CD14-positive monocyte (primary cell): ENCODE measurements at regions not wholly inside any gene's neighbourhood (a gene's known extent, or its start where the extent isn't known, plus 50 kb on each side); places are given as distances from the start of the nearest gene placed in this dataset.

Experiments used
- DNase-seq, 3 donors: peaks; one replicate each; pipeline ENCODE4 v3.0.0-alpha.2; 2011 to 2022
- H2AFZ ChIP-seq: 2 replicates; pipeline ENCODE4 v1.6.0; 2012; ENCODE audit warnings: mild to moderate bottlenecking, low read depth, low read length, inconsistent platforms; ENCODE audit not compliant: insufficient read depth, poor library complexity, severe bottlenecking
- H3K27ac ChIP-seq, 2 donors: 1 replicate in 1 of 2; 2 replicates in 1 of 2; pipeline ENCODE4 v1.5.1; 2012 to 2013; ENCODE audit warnings: low read length in 2 of 2, control low read depth in 1 of 2, inconsistent platforms in 1 of 2, low read depth in 1 of 2, mild to moderate bottlenecking in 1 of 2
- H3K27me3 ChIP-seq, 2 donors: one replicate each; pipeline versions ENCODE4 v1.6.0 to v1.6.1; 2011 to 2013; ENCODE audit warnings: low read length in 2 of 2; ENCODE audit not compliant: control insufficient read depth in 2 of 2, insufficient read depth in 2 of 2
- H3K36me3 ChIP-seq, 2 donors: replicated peaks in 1 of 2; 1 replicate in 1 of 2; 2 replicates in 1 of 2; pipeline versions ENCODE4 v1.5.1 to v1.6.1; 2012 to 2013; ENCODE audit warnings: low read length in 2 of 2, control low read depth in 1 of 2, inconsistent platforms in 1 of 2, mild to moderate bottlenecking in 1 of 2; ENCODE audit not compliant: insufficient read depth in 2 of 2, control insufficient read depth in 1 of 2
- H3K4me1 ChIP-seq, 2 donors: 1 replicate in 1 of 2; 2 replicates in 1 of 2; pipeline versions ENCODE4 v1.5.1 to v1.6.1; 2012 to 2013; ENCODE audit warnings: low read length in 2 of 2, control low read depth in 1 of 2, inconsistent platforms in 1 of 2, mild to moderate bottlenecking in 1 of 2, moderate library complexity in 1 of 2; ENCODE audit not compliant: insufficient read depth in 2 of 2, control insufficient read depth in 1 of 2
- H3K4me2 ChIP-seq: replicated peaks from 2 replicates; pipeline ENCODE3; 2012; ENCODE audit warnings: low read length, moderate library complexity, mild to moderate bottlenecking; ENCODE audit not compliant: poor library complexity, severe bottlenecking; ENCODE audit errors: extremely low read depth
- H3K4me3 ChIP-seq, 3 experiments: fragments of 200-600 bp in 1 of 3; sonication (generic) in 1 of 3; replicated peaks in 1 of 3; 1 replicate in 2 of 3; 2 replicates in 1 of 3; pipeline ENCODE4 v1.5.1; 2011 to 2013; ENCODE audit warnings: low read length in 3 of 3, mild to moderate bottlenecking in 3 of 3, control low read depth in 2 of 3, low read depth in 2 of 3, inconsistent platforms in 1 of 3, moderate library complexity in 1 of 3
- H3K79me2 ChIP-seq: 2 replicates; pipeline ENCODE4 v1.6.0; 2012; ENCODE audit warnings: mild to moderate bottlenecking, control low read depth, inconsistent platforms, low read length, moderate library complexity; ENCODE audit not compliant: insufficient read depth
- H3K9ac ChIP-seq: 2 replicates; pipeline ENCODE4 v1.6.0; 2017; ENCODE audit warnings: low read length, mild to moderate bottlenecking; ENCODE audit not compliant: insufficient read depth, poor library complexity, severe bottlenecking
- H3K9me3 ChIP-seq, 2 donors: replicated peaks in 1 of 2; 1 replicate in 1 of 2; 2 replicates in 1 of 2; pipeline versions ENCODE4 v1.5.1 to v1.6.1; 2012 to 2013; ENCODE audit warnings: low read length in 2 of 2, control low read depth in 1 of 2; ENCODE audit not compliant: control insufficient read depth in 1 of 2, insufficient read depth in 1 of 2
- H4K20me1 ChIP-seq: 2 replicates; pipeline ENCODE4 v1.6.0; 2012; ENCODE audit warnings: mild to moderate bottlenecking, low read length, control low read depth, moderate library complexity; ENCODE audit not compliant: insufficient read depth
- H3K27ac Mint-ChIP-seq, 7 donors: one replicate each; pipeline ENCODE4 v1.8.0; 2020; ENCODE audit warnings: mild to moderate bottlenecking in 7 of 7, mixed read lengths in 7 of 7, moderate library complexity in 6 of 7, inconsistent platforms in 2 of 7
- H3K27me3 Mint-ChIP-seq, 3 donors: one replicate each; pipeline ENCODE4 v1.8.0; 2021 to 2022; ENCODE audit warnings: low read depth in 3 of 3, mild to moderate bottlenecking in 3 of 3, mixed read lengths in 3 of 3, moderate library complexity in 3 of 3, inconsistent platforms in 1 of 3
- H3K36me3 Mint-ChIP-seq, 2 donors: one replicate each; pipeline ENCODE4 v1.8.0; 2020; ENCODE audit warnings: mixed read lengths in 2 of 2, inconsistent platforms in 1 of 2, mild to moderate bottlenecking in 1 of 2
- H3K4me1 Mint-ChIP-seq: one replicate; pipeline ENCODE4 v1.8.0; 2020; ENCODE audit warnings: mild to moderate bottlenecking, mixed read lengths
- H3K4me3 Mint-ChIP-seq, 2 donors: one replicate each; pipeline ENCODE4 v1.8.0; 2020; ENCODE audit warnings: mild to moderate bottlenecking in 2 of 2, mixed read lengths in 2 of 2, moderate library complexity in 1 of 2
- H3K9me3 Mint-ChIP-seq, 7 donors: one replicate each; pipeline ENCODE4 v1.8.0; 2020 to 2022; ENCODE audit warnings: mixed read lengths in 7 of 7, mild to moderate bottlenecking in 6 of 7, moderate library complexity in 6 of 7, inconsistent platforms in 2 of 7
- WGBS: methylation state at CpG from one replicate; pipeline ENCODE4 v1.1.5; 2013; ENCODE audit warnings: missing lambda C conversion rate; ENCODE audit not compliant: insufficient coverage; 5-methylcytosine and 5-hydroxymethylcytosine counted together
- intact Hi-C, 2 donors: fragments of 100-400 bp; cut with micrococcal nuclease; formaldehyde crosslinking; loops; one replicate each; pipeline versions ENCODE4 v1.15.0 to v1.15.1; 2023
- TF ChIP-seq, protein P1 (sequence below): fragments of 200-600 bp; IDR thresholded peaks from one replicate; pipeline ENCODE4 v1.8.0; 2022; ENCODE audit warnings: antibody characterized with exemption, mild to moderate bottlenecking

GRCh38 chr22:22788460-22789037 lies 99.1 kb upstream of the IGLL5 start:
- peaks cover 5 to 7% (median 6%) of the 10 kb centered on the region in 3 donors for H3K27me3 Mint-ChIP-seq
- intact Hi-C loops = no loop called here
- H3K4me1 Mint-ChIP-seq = no peaks in the 10 kb centered on the region

GRCh38 chr22:22789233-22789921 lies 98.2 kb upstream of the IGLL5 start:
- Mint-ChIP-seq H3K4me3 (no peak overlapping the region), H3K36me3 (no peaks in the 10 kb centered on the region), H3K9me3 (peaks cover 0 to 3% (median 0%) of the 10 kb centered on the region in 7 donors), H3K27me3 (peaks cover 2 to 3% (median 3%) of the 10 kb centered on the region in 3 donors), H3K4me1 (no peaks in the 10 kb centered on the region), H3K27ac (no peak overlapping the region)
- no peaks in the 10 kb centered on the region for H3K27me3 ChIP-seq
- DNase-seq = peak in 1 of 3 donors; percentile 17
- no peak overlapping the region for H2AFZ ChIP-seq
- no peaks in the 10 kb centered on the region for H4K20me1 ChIP-seq
- intact Hi-C loops = no loop called here
- H3K79me2 ChIP-seq = no peaks in the 10 kb centered on the region
- no peaks in the 10 kb centered on the region for H3K36me3 ChIP-seq
- no peak overlapping the region for H3K4me2 ChIP-seq
- no peak overlapping the region for H3K4me3 ChIP-seq
- 100% methylated on average over 1 of the region's 2 CpGs for WGBS
- TF ChIP-seq, protein P1, sequence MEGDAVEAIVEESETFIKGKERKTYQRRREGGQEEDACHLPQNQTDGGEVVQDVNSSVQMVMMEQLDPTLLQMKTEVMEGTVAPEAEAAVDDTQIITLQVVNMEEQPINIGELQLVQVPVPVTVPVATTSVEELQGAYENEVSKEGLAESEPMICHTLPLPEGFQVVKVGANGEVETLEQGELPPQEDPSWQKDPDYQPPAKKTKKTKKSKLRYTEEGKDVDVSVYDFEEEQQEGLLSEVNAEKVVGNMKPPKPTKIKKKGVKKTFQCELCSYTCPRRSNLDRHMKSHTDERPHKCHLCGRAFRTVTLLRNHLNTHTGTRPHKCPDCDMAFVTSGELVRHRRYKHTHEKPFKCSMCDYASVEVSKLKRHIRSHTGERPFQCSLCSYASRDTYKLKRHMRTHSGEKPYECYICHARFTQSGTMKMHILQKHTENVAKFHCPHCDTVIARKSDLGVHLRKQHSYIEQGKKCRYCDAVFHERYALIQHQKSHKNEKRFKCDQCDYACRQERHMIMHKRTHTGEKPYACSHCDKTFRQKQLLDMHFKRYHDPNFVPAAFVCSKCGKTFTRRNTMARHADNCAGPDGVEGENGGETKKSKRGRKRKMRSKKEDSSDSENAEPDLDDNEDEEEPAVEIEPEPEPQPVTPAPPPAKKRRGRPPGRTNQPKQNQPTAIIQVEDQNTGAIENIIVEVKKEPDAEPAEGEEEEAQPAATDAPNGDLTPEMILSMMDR = no peak
- no peaks in the 10 kb centered on the region for H3K9me3 ChIP-seq
- no peak overlapping the region for H3K9ac ChIP-seq
- H3K27ac ChIP-seq = no peak overlapping the region
- no peaks in the 10 kb centered on the region for H3K4me1 ChIP-seq

More at GRCh38 chr22:22788460-22789037, 99.1 kb upstream of the IGLL5 start:
- Histone ChIP-seq H4K20me1 (no peaks in the 10 kb centered on the region), H3K79me2 (no peaks in the 10 kb centered on the region), H3K27ac (no peak overlapping the region), H3K4me3 (no peak overlapping the region), H3K4me2 (no peak overlapping the region), H2AFZ (no peak overlapping the region), H3K9me3 (no peaks in the 10 kb centered on the region), H3K27me3 (no peaks in the 10 kb centered on the region), H3K9ac (no peak overlapping the region), H3K4me1 (no peaks in the 10 kb centered on the region), H3K36me3 (no peaks in the 10 kb centered on the region)
- no peak overlapping the region for H3K27ac Mint-ChIP-seq
- H3K4me3 Mint-ChIP-seq = no peak overlapping the region
- TF ChIP-seq, protein P1 = peak; percentile 64
- H3K9me3 Mint-ChIP-seq = peaks cover 0 to 3% (median 0%) of the 10 kb centered on the region in 7 donors
- no peaks in the 10 kb centered on the region for H3K36me3 Mint-ChIP-seq
- no peak for DNase-seq
- 76% methylated on average over 8 of the region's 9 CpGs for WGBS
